OCI-LY3 (cell line): ENCODE measurements at regions not wholly inside any gene's neighbourhood (a gene's known extent, or its start where the extent isn't known, plus 50 kb on each side); places are given as distances from the start of the nearest gene placed in this dataset.

ENCODE experiments used
- H2AFZ ChIP-seq: fragments of 200-600, 300-600 bp; shearing (Covaris generic); 2 replicates; pipeline ENCODE4 v1.6.0; 2014; ENCODE audit warnings: antibody characterized with exemption, low read depth, low read length
- H3K27ac ChIP-seq: fragments of 200-600, 300-600 bp; sonication (generic); 2 replicates; pipeline ENCODE4 v1.5.1; 2014; ENCODE audit warnings: mild to moderate bottlenecking, low read length, moderate library complexity, mixed read lengths
- H3K27me3 ChIP-seq: fragments of 200-600, 300-600 bp; sonication (generic); 2 replicates; pipeline ENCODE4 v1.6.1; 2014; ENCODE audit warnings: low read depth, low read length, mixed read lengths
- H3K36me3 ChIP-seq: fragments of 200-600, 300-600 bp; sonication (generic); replicated peaks from 2 replicates; pipeline ENCODE3; 2014; ENCODE audit warnings: low read depth, low read length, mixed read lengths
- H3K4me1 ChIP-seq: fragments of 300-600, 200-600 bp; sonication (generic); 2 replicates; pipeline ENCODE4 v1.6.1; 2014; ENCODE audit warnings: low read length, mixed read lengths
- H3K4me2 ChIP-seq: fragments of 200-600, 300-600 bp; sonication (generic); 2 replicates; pipeline ENCODE4 v1.6.1; 2014; ENCODE audit warnings: low read length, mixed read lengths
- H3K4me3 ChIP-seq: fragments of 300-600, 200-600 bp; sonication (generic); 2 replicates; pipeline ENCODE4 v1.5.1; 2014; ENCODE audit warnings: antibody characterized with exemption, mild to moderate bottlenecking, low read length, moderate library complexity
- H3K79me2 ChIP-seq: fragments of 300-600, 200-600 bp; shearing (Covaris generic); 2 replicates; pipeline ENCODE4 v1.6.1; 2014; ENCODE audit warnings: mild to moderate bottlenecking, low read length, mixed read lengths
- H3K9ac ChIP-seq: fragments of 300-600, 200-600 bp; shearing (Covaris generic); 2 replicates; pipeline ENCODE4 v1.6.0; 2014; ENCODE audit warnings: mild to moderate bottlenecking, low read length, moderate library complexity
- H3K9me3 ChIP-seq: fragments of 200-600, 300-600 bp; shearing (Covaris generic); 2 replicates; pipeline ENCODE4 v1.6.1; 2014; ENCODE audit warnings: low read length, mixed read lengths; ENCODE audit not compliant: insufficient read depth
- H4K20me1 ChIP-seq: fragments of 200-600, 300-600 bp; sonication (generic); 2 replicates; pipeline ENCODE4 v1.6.1; 2016; ENCODE audit warnings: low read length, mixed read lengths; ENCODE audit not compliant: insufficient read depth
- CTCF ChIP-seq: fragments of 200-600, 300-600 bp; sonication (generic); IDR thresholded peaks from 2 replicates; pipeline ENCODE4 v1.5.1; 2014; ENCODE audit warnings: antibody characterized with exemption, low read length, low read depth
- EZH2phosphoT487 ChIP-seq: fragments of 200-600 bp; shearing (Covaris generic); IDR thresholded peaks from 2 replicates; pipeline ENCODE4 v1.6.1; 2018; ENCODE audit warnings: antibody characterized with exemption, mixed run types, low read depth

DNA sequence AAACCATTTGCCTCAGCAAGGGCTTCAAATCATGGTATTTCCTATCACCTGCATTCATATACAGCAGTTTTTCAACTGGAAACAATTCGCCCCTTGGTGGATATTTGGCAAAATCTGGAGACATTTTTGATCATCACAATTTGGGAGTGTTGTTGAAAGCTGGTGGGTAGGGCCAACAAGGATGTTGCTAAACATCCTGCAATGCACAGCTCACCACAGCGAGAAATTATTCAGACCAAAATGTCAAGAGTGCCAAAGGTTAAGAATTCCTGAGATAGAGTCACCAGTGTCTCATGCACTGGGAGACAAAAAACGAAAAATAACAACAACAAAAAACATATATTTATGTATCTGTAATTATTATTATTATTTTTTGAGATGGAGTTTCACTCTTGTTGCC lies 435.2 kb upstream of the CTSO start:
- H3K79me2 ChIP-seq, result no peaks in the 10 kb centered on the region
- H3K36me3 ChIP-seq, result no peaks in the 10 kb centered on the region
- TF ChIP-seq CTCF (no peak), EZH2phosphoT487 (no peak)
- H3K4me2 ChIP-seq, result no peak overlapping the region
- no peak overlapping the region for H3K4me3 ChIP-seq
- H3K4me1 ChIP-seq, result peaks cover 3% of the 10 kb centered on the region; the same call in 1 of the 2 replicates
- no peak overlapping the region for H3K9ac ChIP-seq
- H4K20me1 ChIP-seq, result no peaks in the 10 kb centered on the region
- no peaks in the 10 kb centered on the region for H3K9me3 ChIP-seq
- H2AFZ ChIP-seq, result peak overlapping the region; percentile 10
- no peaks in the 10 kb centered on the region for H3K27me3 ChIP-seq
- no peak overlapping the region for H3K27ac ChIP-seq

GRCh38 chr4:156378033-156378665 lies 424.5 kb upstream of the CTSO start:
- Histone ChIP-seq H3K27me3 (no peaks in the 10 kb centered on the region), H3K36me3 (no peaks in the 10 kb centered on the region), H2AFZ (no peak overlapping the region), H3K4me2 (no peak overlapping the region), H3K9me3 (no peaks in the 10 kb centered on the region), H3K9ac (no peak overlapping the region), H3K79me2 (no peaks in the 10 kb centered on the region), H3K4me3 (no peak overlapping the region), H4K20me1 (no peaks in the 10 kb centered on the region), H3K4me1 (no peaks in the 10 kb centered on the region), H3K27ac (no peak overlapping the region)
- no peak for TF ChIP-seq EZH2phosphoT487
- TF ChIP-seq CTCF, result peak; percentile 93

GRCh38 chr4:156377036-156377710 lies 423.5 kb upstream of the CTSO start:
- no peaks in the 10 kb centered on the region for H3K9me3 ChIP-seq
- no peak overlapping the region for H3K4me2 ChIP-seq
- no peaks in the 10 kb centered on the region for H3K27me3 ChIP-seq
- H3K27ac ChIP-seq, result no peak overlapping the region
- no peak overlapping the region for H2AFZ ChIP-seq
- H3K4me1 ChIP-seq, result no peaks in the 10 kb centered on the region
- TF ChIP-seq EZH2phosphoT487, result no peak
- TF ChIP-seq CTCF, result no peak
- H3K79me2 ChIP-seq, result no peaks in the 10 kb centered on the region
- no peak overlapping the region for H3K9ac ChIP-seq
- no peaks in the 10 kb centered on the region for H4K20me1 ChIP-seq
- H3K36me3 ChIP-seq, result no peaks in the 10 kb centered on the region
- H3K4me3 ChIP-seq, result no peak overlapping the region

DNA sequence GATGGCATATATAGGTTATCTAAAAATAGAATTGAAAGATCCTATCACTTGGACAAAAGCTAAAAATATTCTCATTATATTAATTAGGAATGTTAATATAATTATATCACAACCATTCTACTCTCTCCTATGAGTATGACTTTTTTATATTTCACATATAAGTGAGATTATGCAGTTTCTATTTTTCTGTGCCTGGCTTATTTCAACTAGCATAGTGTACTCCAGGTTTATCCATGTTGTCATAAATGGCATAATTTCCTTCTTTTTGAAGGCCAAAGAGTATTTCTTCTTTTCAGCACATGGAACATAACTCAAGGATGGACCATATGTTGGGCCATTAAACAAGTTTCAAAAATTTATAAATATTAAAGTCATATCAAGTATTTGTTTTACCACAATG lies 421.2 kb upstream of the CTSO start:
- H3K79me2 ChIP-seq, result no peaks in the 10 kb centered on the region
- no peak for TF ChIP-seq CTCF
- TF ChIP-seq EZH2phosphoT487, result no peak
- H2AFZ ChIP-seq, result no peak overlapping the region
- H3K4me2 ChIP-seq, result no peak overlapping the region
- H3K27me3 ChIP-seq, result no peaks in the 10 kb centered on the region
- H3K4me3 ChIP-seq, result no peak overlapping the region
- H3K9ac ChIP-seq, result no peak overlapping the region
- H4K20me1 ChIP-seq, result no peaks in the 10 kb centered on the region
- H3K36me3 ChIP-seq, result no peaks in the 10 kb centered on the region
- H3K9me3 ChIP-seq, result no peaks in the 10 kb centered on the region
- no peaks in the 10 kb centered on the region for H3K4me1 ChIP-seq
- no peak overlapping the region for H3K27ac ChIP-seq
